HepG2 (cell line): ENCODE measurements at regions not wholly inside any gene's neighbourhood (a gene's known extent, or its start where the extent isn't known, plus 50 kb on each side); places are given as distances from the start of the nearest gene placed in this dataset.

ENCODE experiments used
- ATAC-seq: fragments of 200-7000 bp; cut with Tn5 transposase; 3 replicates; pipeline ENCODE4 v1.9.1; 2020; ENCODE audit warnings: mild to moderate bottlenecking, moderate library complexity
- BruUV-seq: library from RNA; stranded (reverse); fragments of 400-500 nt; replicated peaks from 2 replicates; lab custom pipeline; 2021; lab: Mats Ljungman, UMichigan
- CTCF ChIA-PET: fragments of 300-600 bp; formaldehyde crosslinking; extraction: SDS; loops from one replicate; lab custom pipeline; 2021; ENCODE audit warnings: low total read pairs, inconsistent platforms, low intra/inter-chr PET ratio; lab: Yijun Ruan, JAX
- POLR2A ChIA-PET: fragments of 350-600 bp; sonication (Branson Sonifier 250); formaldehyde crosslinking; loops from one replicate; lab custom pipeline; 2020; ENCODE audit warnings: antibody characterized with exemption, inconsistent platforms; lab: Yijun Ruan, JAX
- DNase-seq: peaks from one replicate; pipeline ENCODE4 v3.0.0-alpha.2; 2015; ENCODE audit warnings: low spot score
- FAIRE-seq: peaks from 3 replicates; lab custom pipeline; 2011; peaks lifted over from hg19 to GRCh38; lab: Jason Lieb, UNC
- H2AFZ ChIP-seq: one replicate; pipeline ENCODE4 v1.6.1; 2011; ENCODE audit warnings: low read length, inconsistent platforms
- H3K27ac ChIP-seq: fragments of 300-600 bp; 3 replicates; pipeline ENCODE4 v1.8.0; 2011; ENCODE audit warnings: mixed run types, mild to moderate bottlenecking, mixed read lengths, low read length, inconsistent platforms; ENCODE audit not compliant: insufficient read depth; ENCODE audit errors: extremely low read length
- H3K27me3 ChIP-seq, 2 experiments: fragments of 200-600 bp in 1 of 2; 2 replicates in 1 of 2; 3 replicates in 1 of 2; pipeline versions ENCODE4 v1.6.0 to v1.8.0; 2011; ENCODE audit warnings: low read length in 2 of 2, mild to moderate bottlenecking in 2 of 2, moderate library complexity in 2 of 2, inconsistent platforms in 1 of 2; ENCODE audit not compliant: insufficient read depth in 2 of 2, control insufficient read depth in 1 of 2
- H3K36me3 ChIP-seq, 2 experiments: fragments of 200-600 bp in 1 of 2; replicated peaks in 1 of 2; 2 replicates in 1 of 2; 3 replicates in 1 of 2; pipeline versions ENCODE4 v1.5.1 to v1.8.0; 2011; ENCODE audit warnings: low read length in 2 of 2, inconsistent platforms in 1 of 2; ENCODE audit not compliant: insufficient read depth in 2 of 2, control insufficient read depth in 1 of 2
- H3K4me1 ChIP-seq: 2 replicates; pipeline ENCODE4 v1.5.1; 2012; ENCODE audit warnings: low read length, inconsistent platforms; ENCODE audit not compliant: insufficient read depth
- H3K4me2 ChIP-seq: 2 replicates; pipeline ENCODE4 v1.6.0; 2011; ENCODE audit warnings: low read depth, low read length, inconsistent platforms
- H3K4me3 ChIP-seq, 3 experiments: fragments of 200-600 bp in 1 of 3; sonication (generic), shearing (Covaris generic) in 1 of 3; replicated peaks in 1 of 3; 2 replicates each; pipeline ENCODE4 v1.5.1; 2011 to 2016; ENCODE audit warnings: low read length in 3 of 3, inconsistent platforms in 2 of 3, low read depth in 2 of 3, mild to moderate bottlenecking in 2 of 3, control low read depth in 1 of 3, mixed read lengths in 1 of 3; ENCODE audit not compliant: insufficient read depth in 1 of 3
- H3K79me2 ChIP-seq: one replicate; pipeline ENCODE4 v1.6.1; 2011; ENCODE audit warnings: low read length, inconsistent platforms; ENCODE audit not compliant: insufficient read depth
- H3K9ac ChIP-seq: 2 replicates; pipeline ENCODE4 v1.6.0; 2011; ENCODE audit warnings: mild to moderate bottlenecking, low read depth, low read length, inconsistent platforms; ENCODE audit not compliant: insufficient read depth
- H3K9me3 ChIP-seq: 2 replicates; pipeline ENCODE4 v1.5.1; 2012; ENCODE audit warnings: mild to moderate bottlenecking, low read length
- H4K20me1 ChIP-seq: 2 replicates; pipeline ENCODE4 v1.6.0; 2011; ENCODE audit warnings: inconsistent platforms, mild to moderate bottlenecking, low read length, moderate library complexity; ENCODE audit not compliant: insufficient read depth
- ADNP ChIP-seq: sonication (generic); formaldehyde crosslinking; IDR thresholded peaks from 2 replicates; pipeline ENCODE4 v1.4.0; 2020; ENCODE audit warnings: missing genetic modification reagents
- FOXJ3 ChIP-seq: sonication (generic); formaldehyde crosslinking; IDR thresholded peaks from 2 replicates; pipeline ENCODE4 v1.4.0; 2020; ENCODE audit warnings: missing genetic modification reagents, mild to moderate bottlenecking, borderline replicate concordance
- GLI4 ChIP-seq: sonication (generic); formaldehyde crosslinking; IDR thresholded peaks from 2 replicates; pipeline ENCODE4 v1.5.1; 2020; ENCODE audit warnings: missing genetic modification reagents, mild to moderate bottlenecking, moderate library complexity, borderline replicate concordance
- HNRNPK ChIP-seq: fragments of 200-400 bp; formaldehyde crosslinking; IDR thresholded peaks from 2 replicates; pipeline ENCODE4 v1.6.1; 2018; ENCODE audit warnings: low read length, low read depth, moderate library complexity, mild to moderate bottlenecking; ENCODE audit not compliant: poor library complexity, severe bottlenecking
- HOXA7 ChIP-seq: sonication (generic); formaldehyde crosslinking; IDR thresholded peaks from 2 replicates; pipeline ENCODE4 v1.8.1; 2022; ENCODE audit warnings: mild to moderate bottlenecking, missing genetic modification reagents, moderate library complexity
- KAT7 ChIP-seq: IDR thresholded peaks from 2 replicates; pipeline ENCODE4 v1.6.1; 2018; ENCODE audit warnings: borderline replicate concordance, missing compliant biosample characterization
- MYC ChIP-seq: sonication (generic); formaldehyde crosslinking; IDR thresholded peaks from 2 replicates; pipeline ENCODE4 v1.9.0; 2021; ENCODE audit warnings: missing genetic modification reagents, borderline replicate concordance
- NBN ChIP-seq: fragments of 450-650 bp; conservative IDR thresholded peaks from 2 replicates; pipeline ENCODE4 v1.6.1; 2017
- SP2 ChIP-seq: sonication (generic); formaldehyde crosslinking; IDR thresholded peaks from 2 replicates; pipeline ENCODE4 v1.5.1; 2020; ENCODE audit warnings: mild to moderate bottlenecking, missing genetic modification reagents
- SRF ChIP-seq: IDR thresholded peaks from 2 replicates; pipeline ENCODE4 v1.6.1; 2011; ENCODE audit warnings: mild to moderate bottlenecking, low read depth, low read length, moderate library complexity
- UBTF ChIP-seq: sonication (generic); formaldehyde crosslinking; IDR thresholded peaks from 2 replicates; pipeline ENCODE4 v1.4.0; 2020; ENCODE audit warnings: mild to moderate bottlenecking, missing genetic modification reagents
- ZBTB7A ChIP-seq: sonication (generic); formaldehyde crosslinking; IDR thresholded peaks from 2 replicates; pipeline ENCODE4 v1.8.0; 2022; ENCODE audit warnings: mild to moderate bottlenecking, missing genetic modification reagents
- ZNF12 ChIP-seq: sonication (generic); formaldehyde crosslinking; IDR thresholded peaks from 2 replicates; pipeline ENCODE4 v1.5.0; 2020; ENCODE audit warnings: missing genetic modification reagents
- ZNF550 ChIP-seq: sonication (generic); formaldehyde crosslinking; IDR thresholded peaks from 2 replicates; pipeline ENCODE4 v1.4.0; 2020; ENCODE audit warnings: mild to moderate bottlenecking, missing genetic modification reagents, borderline replicate concordance
- ZNF562 ChIP-seq: sonication (generic); formaldehyde crosslinking; IDR thresholded peaks from 2 replicates; pipeline ENCODE4 v1.8.0; 2022; ENCODE audit warnings: missing genetic modification reagents, borderline replicate concordance
- ZNF713 ChIP-seq: sonication (generic); formaldehyde crosslinking; IDR thresholded peaks from 2 replicates; pipeline ENCODE4 v1.4.0; 2020; ENCODE audit warnings: mild to moderate bottlenecking, missing genetic modification reagents
- ZNF766 ChIP-seq: sonication (generic); formaldehyde crosslinking; IDR thresholded peaks from 2 replicates; pipeline ENCODE4 v1.5.0; 2020; ENCODE audit warnings: missing genetic modification reagents, borderline replicate concordance
- WGBS: methylation state at CpG from one replicate; pipeline ENCODE4 v1.1.6; 2017; ENCODE audit warnings: low lambda C conversion rate; 5-methylcytosine and 5-hydroxymethylcytosine counted together
- in situ Hi-C: cut with HindIII; loops from 2 replicates; pipeline ENCODE4 v1.10.0; 2017; ENCODE audit warnings: low pct_unique_long_range_greater_than_20kb; ENCODE audit not compliant: extremely low pct_ligation_motif_present
- intact Hi-C: fragments of 100-400 bp; cut with micrococcal nuclease; formaldehyde crosslinking; loops from one replicate; pipeline ENCODE4 v1.10.0; 2022; ENCODE audit not compliant: unreplicated experiment
- TF ChIP-seq, protein P1 (sequence below): sonication (generic); formaldehyde crosslinking; IDR thresholded peaks from 2 replicates; pipeline ENCODE4 v1.8.1; 2023; ENCODE audit warnings: mild to moderate bottlenecking, missing genetic modification reagents

DNA sequence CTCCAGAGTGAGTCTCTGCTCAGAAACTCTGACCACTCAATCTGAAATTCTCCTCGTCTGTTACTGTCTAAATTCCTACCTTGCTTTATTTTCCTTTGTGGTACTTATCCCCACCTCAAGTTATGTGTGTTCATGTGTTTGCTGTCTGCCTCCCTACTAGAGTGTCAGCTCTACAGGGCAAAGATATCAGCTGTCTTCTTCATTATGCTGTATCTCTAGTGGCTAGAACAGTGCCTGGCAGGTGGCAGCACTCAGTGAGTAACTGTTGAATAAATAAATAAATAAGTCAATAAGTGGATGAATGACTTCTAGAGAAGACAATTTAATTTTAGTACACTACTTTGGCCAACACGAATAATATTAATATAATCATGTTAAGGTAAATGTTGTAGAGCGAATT, 92.3 kb downstream of the BOD1 start:
- under 1% methylated on average over 3 of the region's 3 CpGs for WGBS
- H3K9ac ChIP-seq: no peak overlapping the region
- no peak for DNase-seq
- H4K20me1 ChIP-seq: no peaks in the 10 kb centered on the region
- no peaks in the 10 kb centered on the region for H3K4me1 ChIP-seq
- ATAC-seq: no peak
- intact Hi-C loops (no loop called here), in situ Hi-C loops (no loop called here)
- no peak overlapping the region for H3K27ac ChIP-seq
- POLR2A ChIA-PET: no interaction called here
- no peak overlapping the region for H3K4me3 ChIP-seq
- CTCF ChIA-PET: no interaction called here
- H3K79me2 ChIP-seq: no peaks in the 10 kb centered on the region
- no peaks in the 10 kb centered on the region for H3K36me3 ChIP-seq
- H3K27me3 ChIP-seq: peaks cover 1 to 15% of the 10 kb centered on the region in 2 experiments; a peak in 2 of 5 replicates
- BruUV-seq: no TSS peak
- no peak for TF ChIP-seq ZNF766
- FAIRE-seq: no peak
- no peak overlapping the region for H3K4me2 ChIP-seq
- H3K9me3 ChIP-seq: no peaks in the 10 kb centered on the region
- no peak overlapping the region for H2AFZ ChIP-seq

DNA sequence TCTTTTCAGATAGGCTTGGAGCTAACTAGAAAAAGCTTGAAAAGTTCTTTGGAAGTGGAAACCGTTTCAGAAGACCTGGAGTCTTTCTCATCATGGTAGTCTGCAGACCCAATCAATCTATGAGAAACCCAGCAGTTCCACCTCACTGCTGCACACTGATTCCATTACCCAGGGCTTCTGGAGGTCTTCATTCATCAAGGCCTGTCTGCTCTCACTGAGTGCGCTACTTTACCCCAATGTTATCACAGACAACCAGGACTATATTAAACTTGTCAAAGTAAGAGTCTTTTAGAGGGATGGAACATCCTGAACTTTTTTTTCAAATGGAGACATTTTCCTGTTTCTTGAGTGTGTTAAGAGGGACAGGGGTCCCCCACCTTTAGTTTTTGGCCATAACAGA, 93.1 kb downstream of the BOD1 start:
- Histone ChIP-seq H3K27me3 (peaks cover 0 to 15% of the 10 kb centered on the region in 2 experiments; a peak in 1 of 5 replicates), H3K9ac (no peak overlapping the region), H3K4me1 (no peaks in the 10 kb centered on the region), H3K4me2 (no peak overlapping the region), H3K4me3 (no peak overlapping the region), H3K27ac (no peak overlapping the region), H3K79me2 (no peaks in the 10 kb centered on the region), H2AFZ (no peak overlapping the region), H3K9me3 (no peaks in the 10 kb centered on the region), H4K20me1 (no peaks in the 10 kb centered on the region), H3K36me3 (no peaks in the 10 kb centered on the region)
- in situ Hi-C loops: no loop called here
- TF ChIP-seq HNRNPK (no peak), ZNF12 (CRISPR knock-in tag) (no peak), UBTF (CRISPR knock-in tag) (no peak), KAT7 (no peak), HOXA7 (no peak), ZNF713 (no peak), NBN (no peak), MYC (no peak), GLI4 (CRISPR knock-in tag) (no peak), ZNF562 (CRISPR knock-in tag) (no peak), ADNP (CRISPR knock-in tag) (no peak), SRF (no peak), FOXJ3 (CRISPR knock-in tag) (no peak), SP2 (CRISPR knock-in tag) (no peak), ZNF550 (CRISPR knock-in tag) (no peak), ZBTB7A (CRISPR knock-in tag) (no peak)
- TF ChIP-seq, protein P1, sequence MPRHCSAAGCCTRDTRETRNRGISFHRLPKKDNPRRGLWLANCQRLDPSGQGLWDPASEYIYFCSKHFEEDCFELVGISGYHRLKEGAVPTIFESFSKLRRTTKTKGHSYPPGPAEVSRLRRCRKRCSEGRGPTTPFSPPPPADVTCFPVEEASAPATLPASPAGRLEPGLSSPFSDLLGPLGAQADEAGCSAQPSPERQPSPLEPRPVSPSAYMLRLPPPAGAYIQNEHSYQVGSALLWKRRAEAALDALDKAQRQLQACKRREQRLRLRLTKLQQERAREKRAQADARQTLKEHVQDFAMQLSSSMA (CRISPR knock-in tag): no peak
- FAIRE-seq: no peak
- POLR2A ChIA-PET: no interaction called here
- DNase-seq: no peak
- intact Hi-C loops: no loop called here
- ATAC-seq: no peak
- CTCF ChIA-PET: no interaction called here
- BruUV-seq: no TSS peak
- 17% methylated on average over 2 of the region's 2 CpGs for WGBS
